Neural progenitor cell (in vitro differentiated cells): ENCODE measurements at regions not wholly inside any gene's neighbourhood (a gene's known extent, or its start where the extent isn't known, plus 50 kb on each side); places are given as distances from the start of the nearest gene placed in this dataset.

ENCODE experiments used
- DNase-seq: peaks from one replicate; pipeline ENCODE4 v3.0.0-alpha.2; 2016; ENCODE audit warnings: low spot score
- H2AFZ ChIP-seq: fragments of 200-600 bp; sonication (generic); replicated peaks from 2 replicates; pipeline ENCODE4 v1.6.1; 2016; ENCODE audit warnings: antibody characterized with exemption
- H3F3A ChIP-seq: fragments of 200-600 bp; sonication (generic); 2 replicates; pipeline ENCODE4 v1.6.1; 2016; ENCODE audit warnings: antibody characterized with exemption, low read depth
- H3K27ac ChIP-seq: fragments of 200-600 bp; sonication (generic); 2 replicates; pipeline ENCODE4 v1.5.1; 2016; ENCODE audit warnings: mild to moderate bottlenecking
- H3K27me3 ChIP-seq: fragments of 200-600 bp; sonication (generic); 2 replicates; pipeline ENCODE4 v1.6.1; 2016; ENCODE audit warnings: mild to moderate bottlenecking, moderate library complexity
- H3K36me3 ChIP-seq: fragments of 200-600 bp; sonication (generic); 2 replicates; pipeline ENCODE4 v1.5.1; 2016
- H3K4me1 ChIP-seq: fragments of 200-600 bp; sonication (generic); 2 replicates; pipeline ENCODE4 v1.6.1; 2016; ENCODE audit warnings: mixed run types
- H3K4me2 ChIP-seq: fragments of 200-600 bp; sonication (generic); 2 replicates; pipeline ENCODE4 v1.6.1; 2016
- H3K4me3 ChIP-seq: fragments of 200-600 bp; sonication (generic); 2 replicates; pipeline ENCODE4 v1.5.1; 2016
- H3K79me2 ChIP-seq: fragments of 200-600 bp; sonication (generic); 2 replicates; pipeline ENCODE4 v1.6.1; 2016; ENCODE audit warnings: low read depth
- H3K9ac ChIP-seq: fragments of 200-600 bp; sonication (generic); 2 replicates; pipeline ENCODE4 v1.6.1; 2016
- H3K9me3 ChIP-seq: fragments of 200-600 bp; sonication (generic); 2 replicates; pipeline ENCODE4 v1.5.1; 2016; ENCODE audit warnings: low read depth
- H4K20me1 ChIP-seq: fragments of 200-600 bp; sonication (generic); 2 replicates; pipeline ENCODE4 v1.6.1; 2016; ENCODE audit warnings: low read depth
- H3K27ac Mint-ChIP-seq: 3 replicates; pipeline ENCODE4 v1.8.0; 2021; ENCODE audit warnings: mixed read lengths
- H3K27me3 Mint-ChIP-seq: 2 replicates; pipeline ENCODE4 v1.8.0; 2022; ENCODE audit warnings: low read depth, mild to moderate bottlenecking, inconsistent platforms, moderate library complexity, mixed read lengths; ENCODE audit not compliant: insufficient read depth
- H3K36me3 Mint-ChIP-seq: 3 replicates; pipeline ENCODE4 v1.8.0; 2021; ENCODE audit warnings: mixed read lengths
- H3K4me1 Mint-ChIP-seq: 3 replicates; pipeline ENCODE4 v1.8.0; 2021; ENCODE audit warnings: mixed read lengths
- H3K4me3 Mint-ChIP-seq: 3 replicates; pipeline ENCODE4 v1.8.0; 2021; ENCODE audit warnings: mild to moderate bottlenecking, moderate library complexity, mixed read lengths
- H3K9me3 Mint-ChIP-seq: 3 replicates; pipeline ENCODE4 v1.8.0; 2020; ENCODE audit warnings: mixed read lengths
- EZH2 ChIP-seq: fragments of 200-600 bp; sonication (generic); IDR thresholded peaks from 2 replicates; pipeline ENCODE4 v1.6.1; 2017; ENCODE audit warnings: antibody characterized with exemption, mild to moderate bottlenecking, moderate library complexity
- EZH2phosphoT487 ChIP-seq: fragments of 200-600 bp; sonication (generic); IDR thresholded peaks from 2 replicates; pipeline ENCODE4 v1.6.1; 2017; ENCODE audit warnings: antibody characterized with exemption
- TF ChIP-seq, protein P1 (sequence below): fragments of 200-600 bp; sonication (generic); IDR thresholded peaks from 2 replicates; pipeline ENCODE4 v1.5.1; 2017; ENCODE audit warnings: antibody characterized with exemption, mild to moderate bottlenecking

DNA sequence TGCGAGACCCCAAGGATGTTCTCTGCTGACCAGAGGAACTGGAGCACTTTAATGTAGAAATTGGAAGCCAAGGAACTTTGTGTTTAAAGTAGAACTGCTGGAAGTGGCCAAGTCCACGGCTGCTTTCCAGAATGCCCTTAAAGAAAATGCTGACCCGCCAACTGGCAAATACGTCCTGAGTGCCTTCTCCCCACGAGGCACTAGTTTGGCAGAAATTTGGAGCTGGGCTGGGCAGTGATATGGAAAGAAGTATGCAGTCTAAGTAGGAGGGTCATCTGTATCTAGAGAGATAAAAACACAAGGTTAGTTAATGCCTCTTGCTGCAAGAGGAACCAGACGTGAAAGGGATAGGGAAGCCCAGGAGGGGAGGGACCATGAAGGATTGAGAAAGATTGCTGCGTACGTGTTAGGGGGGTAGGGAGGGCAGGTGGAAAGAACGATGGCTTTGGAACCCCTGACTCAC is 59.3 kb upstream of the RFX8 start:
- H3K9me3 Mint-ChIP-seq: no peaks in the 10 kb centered on the region
- peaks cover 11% of the 10 kb centered on the region for H3K4me1 Mint-ChIP-seq
- TF ChIP-seq EZH2phosphoT487 (no peak), EZH2 (no peak)
- TF ChIP-seq, protein P1, sequence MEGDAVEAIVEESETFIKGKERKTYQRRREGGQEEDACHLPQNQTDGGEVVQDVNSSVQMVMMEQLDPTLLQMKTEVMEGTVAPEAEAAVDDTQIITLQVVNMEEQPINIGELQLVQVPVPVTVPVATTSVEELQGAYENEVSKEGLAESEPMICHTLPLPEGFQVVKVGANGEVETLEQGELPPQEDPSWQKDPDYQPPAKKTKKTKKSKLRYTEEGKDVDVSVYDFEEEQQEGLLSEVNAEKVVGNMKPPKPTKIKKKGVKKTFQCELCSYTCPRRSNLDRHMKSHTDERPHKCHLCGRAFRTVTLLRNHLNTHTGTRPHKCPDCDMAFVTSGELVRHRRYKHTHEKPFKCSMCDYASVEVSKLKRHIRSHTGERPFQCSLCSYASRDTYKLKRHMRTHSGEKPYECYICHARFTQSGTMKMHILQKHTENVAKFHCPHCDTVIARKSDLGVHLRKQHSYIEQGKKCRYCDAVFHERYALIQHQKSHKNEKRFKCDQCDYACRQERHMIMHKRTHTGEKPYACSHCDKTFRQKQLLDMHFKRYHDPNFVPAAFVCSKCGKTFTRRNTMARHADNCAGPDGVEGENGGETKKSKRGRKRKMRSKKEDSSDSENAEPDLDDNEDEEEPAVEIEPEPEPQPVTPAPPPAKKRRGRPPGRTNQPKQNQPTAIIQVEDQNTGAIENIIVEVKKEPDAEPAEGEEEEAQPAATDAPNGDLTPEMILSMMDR: no peak
- peaks cover 21% of the 10 kb centered on the region for H3F3A ChIP-seq
- H3K79me2 ChIP-seq: no peaks in the 10 kb centered on the region
- H3K36me3 Mint-ChIP-seq: no peaks in the 10 kb centered on the region
- H3K4me3 Mint-ChIP-seq: no peak overlapping the region
- no peak for DNase-seq
- H3K9ac ChIP-seq: no peak overlapping the region
- no peaks in the 10 kb centered on the region for H3K4me1 ChIP-seq
- no peak overlapping the region for H3K4me3 ChIP-seq
- H3K27me3 Mint-ChIP-seq: peaks cover 1% of the 10 kb centered on the region
- no peaks in the 10 kb centered on the region for H3K9me3 ChIP-seq
- H2AFZ ChIP-seq: no peak overlapping the region
- H4K20me1 ChIP-seq: no peaks in the 10 kb centered on the region
- no peaks in the 10 kb centered on the region for H3K27me3 ChIP-seq
- H3K27ac ChIP-seq: no peak overlapping the region
- peak overlapping the region; percentile 11 for H3K27ac Mint-ChIP-seq
- no peak overlapping the region for H3K4me2 ChIP-seq
- H3K36me3 ChIP-seq: no peaks in the 10 kb centered on the region

DNA sequence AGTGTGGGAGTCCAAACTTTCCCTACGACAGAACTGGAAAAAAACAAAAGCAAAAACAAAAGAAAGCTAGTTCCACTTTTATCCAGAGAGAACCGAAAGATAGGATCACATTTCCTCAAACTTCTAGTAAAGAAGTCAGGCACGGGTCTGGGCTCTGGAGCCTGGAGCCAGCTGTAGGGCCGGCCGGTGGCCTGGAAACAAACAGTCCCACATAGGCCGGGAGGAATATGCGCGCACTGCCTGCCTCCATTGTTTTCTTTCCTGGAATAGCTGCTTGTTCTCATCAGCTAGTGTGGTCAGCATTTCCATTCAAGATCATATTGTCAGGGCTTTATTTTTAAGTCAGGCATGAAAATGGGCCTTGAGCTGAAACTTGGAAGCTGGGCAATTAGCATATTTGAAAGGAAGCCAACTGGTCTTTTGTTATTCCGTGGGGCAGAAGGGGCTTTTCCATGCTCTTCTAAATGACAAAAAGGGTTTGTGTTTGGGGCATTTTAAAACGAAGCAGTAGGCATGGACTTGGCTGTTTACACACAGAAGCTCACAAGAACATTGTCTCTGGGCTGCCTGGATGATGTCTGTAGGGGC is 58.7 kb upstream of the RFX8 start:
- Histone ChIP-seq H3K9ac (no peak overlapping the region), H3K9me3 (no peaks in the 10 kb centered on the region), H3K79me2 (no peaks in the 10 kb centered on the region), H3K4me1 (peaks cover 4% of the 10 kb centered on the region), H3K27ac (no peak overlapping the region), H3K27me3 (no peaks in the 10 kb centered on the region), H4K20me1 (no peaks in the 10 kb centered on the region), H3F3A (peaks cover 23% of the 10 kb centered on the region), H3K4me2 (no peak overlapping the region), H2AFZ (no peak overlapping the region), H3K36me3 (no peaks in the 10 kb centered on the region), H3K4me3 (no peak overlapping the region)
- no peak for TF ChIP-seq EZH2
- TF ChIP-seq EZH2phosphoT487: no peak
- TF ChIP-seq, protein P1: no peak
- Mint-ChIP-seq H3K4me3 (no peak overlapping the region), H3K36me3 (no peaks in the 10 kb centered on the region), H3K27ac (no peak overlapping the region), H3K27me3 (peaks cover 4% of the 10 kb centered on the region), H3K9me3 (no peaks in the 10 kb centered on the region), H3K4me1 (peaks cover 11% of the 10 kb centered on the region)
- peak; percentile 7 for DNase-seq

DNA sequence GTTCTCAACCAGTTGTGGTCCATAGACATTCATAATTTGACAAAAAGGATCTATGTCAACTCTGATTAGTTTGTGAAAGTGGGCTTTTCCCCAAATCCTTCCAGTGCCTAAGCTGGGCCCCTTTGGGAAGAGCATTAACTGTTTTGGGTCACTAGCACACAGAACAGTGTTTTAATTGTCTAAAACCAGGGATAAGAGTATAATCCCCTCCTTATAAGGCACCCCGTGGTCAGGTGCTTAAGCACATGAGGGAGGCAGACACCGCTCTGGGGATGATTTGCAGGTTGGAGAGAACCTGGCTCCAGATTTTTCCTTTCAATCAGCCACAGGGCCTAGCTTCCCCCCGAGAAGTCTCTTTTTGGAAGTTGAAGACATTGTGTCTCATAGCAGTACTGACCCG is 53.6 kb upstream of the RFX8 start:
- Mint-ChIP-seq H3K36me3 (no peaks in the 10 kb centered on the region), H3K27me3 (peaks cover 6% of the 10 kb centered on the region), H3K27ac (no peak overlapping the region), H3K4me1 (peaks cover 2% of the 10 kb centered on the region), H3K9me3 (no peaks in the 10 kb centered on the region), H3K4me3 (no peak overlapping the region)
- Histone ChIP-seq H3K9me3 (no peaks in the 10 kb centered on the region), H4K20me1 (no peaks in the 10 kb centered on the region), H2AFZ (no peak overlapping the region), H3K79me2 (no peaks in the 10 kb centered on the region), H3K27me3 (no peaks in the 10 kb centered on the region), H3F3A (peaks cover 27% of the 10 kb centered on the region), H3K27ac (peak overlapping the region; percentile 6), H3K36me3 (no peaks in the 10 kb centered on the region), H3K4me2 (no peak overlapping the region), H3K9ac (no peak overlapping the region), H3K4me1 (peaks cover 9% of the 10 kb centered on the region), H3K4me3 (no peak overlapping the region)
- TF ChIP-seq EZH2 (no peak), EZH2phosphoT487 (no peak)
- TF ChIP-seq, protein P1: no peak
- peak; percentile 34 for DNase-seq
